ENCODE measurements at regions not wholly inside any gene's neighbourhood (a gene's known extent, or its start where the extent isn't known, plus 50 kb on each side); places are given as distances from the start of the nearest gene placed in this dataset.
"Not testable (repeated sequence)": the region's sequence is repeated elsewhere in the genome, so short reads cannot be mapped to it uniquely, and the experiment has no call there.

DNA sequence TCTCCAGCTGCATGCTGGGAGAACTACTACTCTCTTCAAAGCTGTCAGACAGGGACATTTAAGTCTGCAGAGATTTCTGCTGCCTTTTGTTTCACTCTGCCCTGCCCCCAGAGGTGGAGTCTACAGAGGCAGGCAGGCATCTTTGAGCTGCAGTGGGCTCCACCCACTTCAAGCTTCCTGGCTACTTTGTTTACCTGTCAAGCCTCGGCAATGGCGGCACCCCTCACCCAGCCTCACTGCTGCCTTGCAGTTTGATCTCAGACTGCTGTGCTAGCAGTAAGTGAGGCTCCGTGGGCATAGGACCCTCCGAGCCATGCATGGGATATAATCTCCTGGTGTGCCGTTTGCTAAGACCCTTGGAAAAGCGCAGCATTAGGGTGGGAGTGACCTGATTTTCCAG lies 61.7 kb downstream of the DMRTA1 start:
- H3K4me3 ChIP-seq (ENCODE audit: low read depth, low read length); H3K4me1 ChIP-seq (ENCODE audit: control insufficient read depth, insufficient read depth, low read length); H3K36me3 ChIP-seq (ENCODE audit: control insufficient read depth, insufficient read depth, low read length); H3K27ac ChIP-seq (ENCODE audit: low read depth, low read length); H3K27me3 ChIP-seq (ENCODE audit: control insufficient read depth, insufficient read depth, low read length); H3K9ac ChIP-seq (ENCODE audit: low read depth, low read length): not testable (repeated sequence)
- peaks cover 11% of the 10 kb centered on the region for H3K9me3 ChIP-seq (ENCODE audit: control insufficient read depth, insufficient read depth, low read length)

DNA sequence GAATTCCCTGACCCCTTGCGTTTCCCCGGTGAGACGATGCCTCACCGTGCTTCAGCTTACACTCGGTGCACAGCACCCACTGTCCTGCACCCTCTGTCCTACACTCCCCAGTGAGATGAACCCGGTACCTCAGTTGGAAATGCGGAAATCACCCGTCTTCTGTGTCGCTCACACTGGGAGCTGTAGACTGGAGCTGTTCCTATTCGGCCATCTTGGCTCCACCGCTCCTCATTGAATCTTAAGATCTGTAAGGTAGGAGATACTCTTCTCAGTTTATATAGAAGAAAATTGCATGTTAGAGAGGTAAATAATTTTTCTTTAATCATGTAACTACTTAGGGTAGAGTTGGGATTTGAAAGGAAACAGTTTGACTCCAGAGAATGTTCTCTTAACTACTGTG lies 62.2 kb downstream of the DMRTA1 start:
- H3K4me3 ChIP-seq (ENCODE audit: low read depth, low read length) = no peak overlapping the region

DNA sequence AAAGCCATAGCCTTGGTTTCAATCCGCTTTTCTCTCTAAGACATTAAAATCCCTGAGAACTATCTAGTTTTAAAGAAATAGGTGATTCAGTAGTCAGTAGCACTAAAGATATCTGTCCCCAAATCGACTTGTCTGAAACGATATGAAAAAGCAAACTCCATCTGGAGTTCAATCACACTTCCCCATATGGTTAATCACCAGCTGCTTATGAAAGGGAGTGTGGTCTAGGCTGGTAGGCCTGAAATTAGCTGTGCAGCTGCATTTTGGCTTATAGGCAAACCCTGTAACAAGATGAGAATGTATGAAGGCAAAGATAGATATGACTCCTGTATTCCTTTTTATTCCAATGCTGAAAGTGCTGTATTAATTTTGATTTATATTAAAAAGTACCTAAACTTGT lies 65.9 kb downstream of the DMRTA1 start:
- Histone ChIP-seq H3K4me1 (ENCODE audit: control insufficient read depth, insufficient read depth, low read length) (no peaks in the 10 kb centered on the region), H3K36me3 (ENCODE audit: control insufficient read depth, insufficient read depth, low read length) (no peaks in the 10 kb centered on the region), H3K9me3 (ENCODE audit: control insufficient read depth, insufficient read depth, low read length) (peaks cover 11% of the 10 kb centered on the region), H3K4me3 (ENCODE audit: low read depth, low read length) (no peak overlapping the region), H3K27me3 (ENCODE audit: control insufficient read depth, insufficient read depth, low read length) (no peaks in the 10 kb centered on the region), H3K9ac (ENCODE audit: low read depth, low read length) (no peak overlapping the region), H3K27ac (ENCODE audit: low read depth, low read length) (no peak overlapping the region)

More for the DNA sequence above, 62.2 kb downstream of the DMRTA1 start:
- Histone ChIP-seq H3K9me3 (ENCODE audit: control insufficient read depth, insufficient read depth, low read length) (peaks cover 11% of the 10 kb centered on the region), H3K9ac (ENCODE audit: low read depth, low read length) (no peak overlapping the region), H3K36me3 (ENCODE audit: control insufficient read depth, insufficient read depth, low read length) (no peaks in the 10 kb centered on the region), H3K4me1 (ENCODE audit: control insufficient read depth, insufficient read depth, low read length) (no peaks in the 10 kb centered on the region), H3K27me3 (ENCODE audit: control insufficient read depth, insufficient read depth, low read length) (no peaks in the 10 kb centered on the region), H3K27ac (ENCODE audit: low read depth, low read length) (no peak overlapping the region)

DNA sequence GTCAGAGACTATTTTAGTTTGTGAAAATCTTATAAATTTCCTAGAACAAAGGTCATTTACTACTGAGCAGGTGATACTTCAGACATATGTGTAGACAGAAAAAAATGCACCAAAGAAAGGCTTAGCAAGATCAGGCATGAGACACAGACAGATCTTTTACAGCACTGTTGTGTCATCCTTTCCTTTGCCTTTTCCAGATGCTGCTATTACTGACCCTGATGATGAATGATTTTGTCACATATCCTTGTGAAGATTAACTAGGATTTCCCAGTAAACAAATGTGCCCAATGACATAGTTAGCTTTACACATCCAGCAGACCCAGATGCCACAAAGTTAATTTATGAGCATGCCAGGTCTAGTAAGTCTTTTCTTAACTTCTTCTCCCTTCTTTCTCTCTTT lies 68.2 kb downstream of the DMRTA1 start:
- no peak overlapping the region for H3K9ac ChIP-seq (ENCODE audit: low read depth, low read length)
- no peak overlapping the region for H3K27ac ChIP-seq (ENCODE audit: low read depth, low read length)
- H3K27me3 ChIP-seq (ENCODE audit: control insufficient read depth, insufficient read depth, low read length) = no peaks in the 10 kb centered on the region
- H3K36me3 ChIP-seq (ENCODE audit: control insufficient read depth, insufficient read depth, low read length) = no peaks in the 10 kb centered on the region
- H3K9me3 ChIP-seq (ENCODE audit: control insufficient read depth, insufficient read depth, low read length) = no peaks in the 10 kb centered on the region
- H3K4me1 ChIP-seq (ENCODE audit: control insufficient read depth, insufficient read depth, low read length) = no peaks in the 10 kb centered on the region
- no peak overlapping the region for H3K4me3 ChIP-seq (ENCODE audit: low read depth, low read length)

DNA sequence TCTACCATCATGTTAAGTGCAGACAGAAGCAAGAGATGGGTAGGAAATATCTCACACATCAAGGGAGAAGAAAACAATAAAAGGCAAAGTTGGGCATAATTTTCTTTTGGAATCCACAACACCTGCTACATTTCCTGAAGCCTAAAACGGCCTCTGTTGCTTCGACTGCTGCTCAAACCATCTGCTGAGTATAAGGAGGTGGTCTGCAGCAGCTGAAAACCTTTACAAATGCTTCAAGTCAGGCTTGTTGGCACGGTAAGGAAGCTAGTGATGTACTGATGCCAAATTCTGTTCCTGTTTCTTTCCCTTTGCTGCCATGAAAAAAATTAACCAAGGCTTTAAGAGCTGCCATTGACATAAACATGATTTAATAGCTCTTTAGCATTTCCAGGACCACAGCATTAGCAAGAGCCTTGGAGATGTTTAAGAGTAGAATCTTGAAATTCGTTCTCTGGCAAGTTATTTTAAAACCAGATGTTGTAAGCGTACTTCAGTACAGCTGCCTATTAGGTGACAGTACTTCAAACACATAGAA lies 75.6 kb downstream of the DMRTA1 start:
- H3K4me3 ChIP-seq (ENCODE audit: low read depth, low read length) = no peak overlapping the region
- no peak overlapping the region for H3K27ac ChIP-seq (ENCODE audit: low read depth, low read length)
- H3K9ac ChIP-seq (ENCODE audit: low read depth, low read length) = no peak overlapping the region
- H3K36me3 ChIP-seq (ENCODE audit: control insufficient read depth, insufficient read depth, low read length) = no peaks in the 10 kb centered on the region
- H3K9me3 ChIP-seq (ENCODE audit: control insufficient read depth, insufficient read depth, low read length) = no peaks in the 10 kb centered on the region
- H3K4me1 ChIP-seq (ENCODE audit: control insufficient read depth, insufficient read depth, low read length) = no peaks in the 10 kb centered on the region
- no peaks in the 10 kb centered on the region for H3K27me3 ChIP-seq (ENCODE audit: control insufficient read depth, insufficient read depth, low read length)

DNA sequence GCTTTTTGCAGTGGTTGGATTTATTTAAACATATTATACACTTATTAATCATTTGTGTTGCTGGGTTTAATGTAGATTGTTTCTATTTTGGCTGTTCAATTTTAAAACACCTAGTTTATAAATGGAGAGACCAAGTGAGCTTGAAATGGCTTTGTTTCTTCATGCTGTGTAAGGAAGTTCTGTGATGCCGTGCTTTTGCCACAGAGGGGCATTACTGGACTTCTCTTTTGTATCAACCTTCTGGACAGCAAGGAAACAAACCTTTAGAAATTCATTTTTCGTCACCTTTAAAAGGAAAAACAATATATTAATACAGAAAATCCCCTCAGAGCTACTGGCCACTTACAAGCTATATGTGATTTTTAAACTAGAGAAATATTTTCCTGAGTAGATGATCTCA lies 81.9 kb downstream of the DMRTA1 start:
- Histone ChIP-seq H3K27me3 (ENCODE audit: control insufficient read depth, insufficient read depth, low read length) (no peaks in the 10 kb centered on the region), H3K9me3 (ENCODE audit: control insufficient read depth, insufficient read depth, low read length) (no peaks in the 10 kb centered on the region), H3K4me1 (ENCODE audit: control insufficient read depth, insufficient read depth, low read length) (no peaks in the 10 kb centered on the region), H3K36me3 (ENCODE audit: control insufficient read depth, insufficient read depth, low read length) (no peaks in the 10 kb centered on the region), H3K27ac (ENCODE audit: low read depth, low read length) (no peak overlapping the region), H3K4me3 (ENCODE audit: low read depth, low read length) (no peak overlapping the region), H3K9ac (ENCODE audit: low read depth, low read length) (no peak overlapping the region)

DNA sequence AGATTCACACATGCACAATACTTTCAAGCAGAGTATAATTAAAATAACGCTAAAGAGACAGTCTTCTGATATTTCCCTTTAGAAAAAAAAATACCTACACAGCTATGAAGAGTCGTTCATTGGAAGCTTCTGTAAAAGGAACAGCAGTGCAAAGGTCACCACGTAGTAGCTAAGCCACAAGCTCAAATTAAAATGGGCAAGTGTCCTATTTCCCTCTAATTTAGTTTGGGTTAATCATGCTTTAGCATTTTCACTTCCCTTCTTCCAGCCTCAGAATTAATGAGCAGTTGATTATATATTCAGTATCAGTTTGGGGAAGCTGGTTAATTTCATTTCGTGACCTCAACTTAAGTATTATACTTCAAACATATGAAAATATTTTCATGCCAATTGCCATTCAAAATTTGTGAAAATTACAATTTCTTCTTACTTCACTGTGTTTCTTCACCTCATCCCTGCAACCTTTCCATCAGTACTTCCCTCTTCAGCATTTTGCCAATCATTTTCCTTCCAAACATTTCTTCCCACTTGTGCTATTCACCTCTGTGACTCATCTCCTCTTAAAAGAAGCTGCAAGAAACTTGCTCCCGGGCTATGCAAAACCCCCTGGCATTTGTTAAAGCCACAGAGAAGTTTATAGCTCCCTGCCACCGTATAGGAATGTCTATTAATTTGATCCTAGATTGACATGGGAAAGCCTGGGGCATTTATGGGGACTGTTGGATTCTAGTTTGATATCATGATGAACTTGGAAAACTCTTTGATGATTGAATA lies 83.0 kb downstream of the DMRTA1 start:
- Histone ChIP-seq H3K4me1 (ENCODE audit: control insufficient read depth, insufficient read depth, low read length) (no peaks in the 10 kb centered on the region), H3K27ac (ENCODE audit: low read depth, low read length) (no peak overlapping the region), H3K4me3 (ENCODE audit: low read depth, low read length) (no peak overlapping the region), H3K36me3 (ENCODE audit: control insufficient read depth, insufficient read depth, low read length) (no peaks in the 10 kb centered on the region), H3K9me3 (ENCODE audit: control insufficient read depth, insufficient read depth, low read length) (no peaks in the 10 kb centered on the region), H3K9ac (ENCODE audit: low read depth, low read length) (no peak overlapping the region), H3K27me3 (ENCODE audit: control insufficient read depth, insufficient read depth, low read length) (no peaks in the 10 kb centered on the region)

DNA sequence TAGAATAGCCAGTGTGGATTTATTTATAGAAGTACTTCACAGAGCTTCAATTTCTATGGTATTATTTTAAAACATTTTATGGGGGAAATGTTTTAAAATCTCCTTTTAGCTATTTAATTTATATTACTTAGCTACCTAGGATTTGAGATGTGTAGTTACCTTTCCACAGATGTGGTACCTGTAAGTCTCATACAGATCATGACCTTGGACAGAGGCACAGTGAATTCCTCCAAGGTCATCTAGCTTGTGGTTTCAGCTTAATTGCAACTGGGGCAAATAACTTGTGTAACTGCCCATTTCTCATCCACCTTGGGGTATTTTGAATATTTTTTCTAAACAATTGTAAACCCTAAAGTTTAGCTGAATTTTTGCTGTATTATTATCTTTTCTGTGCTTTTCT lies 89.2 kb downstream of the DMRTA1 start:
- H3K4me3 ChIP-seq (ENCODE audit: low read depth, low read length) = no peak overlapping the region
- no peaks in the 10 kb centered on the region for H3K4me1 ChIP-seq (ENCODE audit: control insufficient read depth, insufficient read depth, low read length)
- no peaks in the 10 kb centered on the region for H3K27me3 ChIP-seq (ENCODE audit: control insufficient read depth, insufficient read depth, low read length)

DNA sequence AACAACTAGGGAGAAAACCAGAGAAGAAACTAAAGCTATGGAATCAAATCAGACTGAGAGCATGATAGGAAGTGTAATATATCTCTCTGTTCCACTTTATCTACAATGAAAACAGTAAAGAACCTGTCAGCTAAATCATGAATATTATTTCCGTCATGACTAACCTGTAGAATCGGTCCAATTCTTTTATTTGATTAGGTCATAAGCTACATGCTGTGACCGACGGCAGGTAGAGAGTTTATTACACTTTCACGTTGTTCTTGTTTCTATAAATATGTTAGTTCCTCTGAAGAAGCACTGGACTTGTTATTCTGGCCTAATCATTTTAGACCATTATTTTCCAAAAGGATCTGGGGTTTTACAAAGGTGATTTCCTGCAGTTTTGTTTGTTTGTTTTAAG lies 91.1 kb downstream of the DMRTA1 start:
- Histone ChIP-seq H3K27me3 (ENCODE audit: control insufficient read depth, insufficient read depth, low read length) (no peaks in the 10 kb centered on the region), H3K4me1 (ENCODE audit: control insufficient read depth, insufficient read depth, low read length) (no peaks in the 10 kb centered on the region), H3K27ac (ENCODE audit: low read depth, low read length) (no peak overlapping the region), H3K9ac (ENCODE audit: low read depth, low read length) (no peak overlapping the region), H3K9me3 (ENCODE audit: control insufficient read depth, insufficient read depth, low read length) (no peaks in the 10 kb centered on the region), H3K36me3 (ENCODE audit: control insufficient read depth, insufficient read depth, low read length) (no peaks in the 10 kb centered on the region), H3K4me3 (ENCODE audit: low read depth, low read length) (no peak overlapping the region)

More for the DNA sequence above, 89.2 kb downstream of the DMRTA1 start:
- H3K9me3 ChIP-seq (ENCODE audit: control insufficient read depth, insufficient read depth, low read length) = no peaks in the 10 kb centered on the region
- H3K36me3 ChIP-seq (ENCODE audit: control insufficient read depth, insufficient read depth, low read length) = no peaks in the 10 kb centered on the region
- no peak overlapping the region for H3K27ac ChIP-seq (ENCODE audit: low read depth, low read length)
- no peak overlapping the region for H3K9ac ChIP-seq (ENCODE audit: low read depth, low read length)

DNA sequence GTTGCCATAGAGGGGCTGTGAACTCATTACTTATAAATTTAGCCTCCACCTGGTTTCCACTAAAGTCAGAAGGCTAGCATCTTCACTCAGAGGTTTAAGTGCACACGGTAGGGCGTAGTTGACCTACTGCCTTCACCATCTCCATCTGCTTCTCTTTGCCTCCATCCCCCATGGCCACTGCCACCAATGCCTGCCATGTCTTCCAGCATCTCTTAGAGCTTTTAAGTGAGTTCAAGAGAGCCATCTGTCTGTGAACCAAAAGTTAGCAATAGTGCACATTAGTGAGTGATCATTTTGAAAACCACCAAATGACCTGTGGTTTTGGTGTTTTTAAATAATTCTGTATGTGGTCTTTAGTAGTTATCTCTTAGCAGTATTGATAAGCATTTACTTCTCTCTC lies 102.0 kb downstream of the DMRTA1 start:
- H3K4me3 ChIP-seq (ENCODE audit: low read depth, low read length) = no peak overlapping the region
- no peaks in the 10 kb centered on the region for H3K27me3 ChIP-seq (ENCODE audit: control insufficient read depth, insufficient read depth, low read length)
- H3K9ac ChIP-seq (ENCODE audit: low read depth, low read length) = no peak overlapping the region
- H3K27ac ChIP-seq (ENCODE audit: low read depth, low read length) = no peak overlapping the region
- H3K4me1 ChIP-seq (ENCODE audit: control insufficient read depth, insufficient read depth, low read length) = peaks cover 8% of the 10 kb centered on the region
- no peaks in the 10 kb centered on the region for H3K9me3 ChIP-seq (ENCODE audit: control insufficient read depth, insufficient read depth, low read length)
- no peaks in the 10 kb centered on the region for H3K36me3 ChIP-seq (ENCODE audit: control insufficient read depth, insufficient read depth, low read length)

DNA sequence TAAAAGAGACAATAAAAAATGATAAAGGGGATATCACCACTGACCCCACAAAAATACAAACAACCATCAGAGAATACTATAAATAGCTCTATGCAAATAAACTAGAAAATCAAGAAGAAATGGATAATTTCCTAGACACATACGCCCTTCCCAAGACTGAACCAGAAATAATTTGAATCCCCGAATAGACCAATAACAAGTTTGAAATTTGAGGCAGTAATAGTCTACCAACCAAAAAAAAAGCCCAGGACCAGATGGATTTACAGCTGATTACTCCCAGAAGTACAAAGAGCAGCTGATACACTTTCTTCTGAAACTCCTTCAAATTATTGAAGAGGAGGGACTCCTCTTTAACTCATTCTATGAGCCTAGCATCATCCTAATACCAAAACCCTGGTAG lies 128.1 kb downstream of the DMRTA1 start:
- Histone ChIP-seq H3K27ac (ENCODE audit: low read depth, low read length) (no peak overlapping the region), H3K9me3 (ENCODE audit: control insufficient read depth, insufficient read depth, low read length) (peaks cover 18% of the 10 kb centered on the region), H3K27me3 (ENCODE audit: control insufficient read depth, insufficient read depth, low read length) (no peaks in the 10 kb centered on the region), H3K36me3 (ENCODE audit: control insufficient read depth, insufficient read depth, low read length) (no peaks in the 10 kb centered on the region), H3K9ac (ENCODE audit: low read depth, low read length) (no peak overlapping the region), H3K4me1 (ENCODE audit: control insufficient read depth, insufficient read depth, low read length) (no peaks in the 10 kb centered on the region), H3K4me3 (ENCODE audit: low read depth, low read length) (no peak overlapping the region)

Measured in HUES48 (cell line).